Fibroblast of mammary gland (primary cell): ENCODE measurements at regions not wholly inside any gene's neighbourhood (a gene's known extent, or its start where the extent isn't known, plus 50 kb on each side); places are given as distances from the start of the nearest gene placed in this dataset.

Source experiments
- DNase-seq: peaks from one replicate; pipeline ENCODE4 v3.0.0-alpha.2; 2010; ENCODE audit warnings: low read depth
- H3K4me3 ChIP-seq: 2 replicates; pipeline ENCODE4 v1.5.1; 2011; ENCODE audit warnings: low read depth, mild to moderate bottlenecking, low read length, moderate library complexity; ENCODE audit not compliant: control insufficient read depth
- CTCF ChIP-seq: conservative IDR thresholded peaks from 2 replicates; pipeline ENCODE4 v1.5.1; 2011; ENCODE audit warnings: low read depth, low read length, inconsistent platforms; ENCODE audit not compliant: control insufficient read depth, insufficient read depth

- no peak for TF ChIP-seq CTCF
- H3K4me3 ChIP-seq, result no peak overlapping the region
- no peak for DNase-seq
Observed at GRCh38 chr16:5770118-5770517, 672.5 kb upstream of the EEF2KMT start.

GRCh38 chr16:5769513-5769912, 671.9 kb upstream of the EEF2KMT start:
- no peak for TF ChIP-seq CTCF
- DNase-seq, result no peak
- no peak overlapping the region for H3K4me3 ChIP-seq

GRCh38 chr16:5768445-5768844, 670.9 kb upstream of the EEF2KMT start:
- no peak overlapping the region for H3K4me3 ChIP-seq
- TF ChIP-seq CTCF, result no peak
- DNase-seq, result no peak

- H3K4me3 ChIP-seq, result no peak overlapping the region
- no peak for TF ChIP-seq CTCF
- no peak for DNase-seq
Observed at GRCh38 chr16:5763176-5763575, 665.6 kb upstream of the EEF2KMT start.

GRCh38 chr16:5762362-5762761, 664.8 kb upstream of the EEF2KMT start:
- no peak for DNase-seq
- TF ChIP-seq CTCF, result no peak
- H3K4me3 ChIP-seq, result no peak overlapping the region

- no peak for TF ChIP-seq CTCF
- H3K4me3 ChIP-seq, result no peak overlapping the region
- no peak for DNase-seq
Observed at GRCh38 chr16:5761592-5761991, 664.0 kb upstream of the EEF2KMT start.

GRCh38 chr16:5758281-5758680, 660.7 kb upstream of the EEF2KMT start:
- H3K4me3 ChIP-seq, result no peak overlapping the region
- no peak for TF ChIP-seq CTCF
- no peak for DNase-seq
